GM18505 (cell line): ENCODE measurements at regions not wholly inside any gene's neighbourhood (a gene's known extent, or its start where the extent isn't known, plus 50 kb on each side); places are given as distances from the start of the nearest gene placed in this dataset.

Experiments
- ATAC-seq: cut with Tn5 transposase; IDR thresholded peaks from one replicate; pipeline ENCODE4 v1.9.1; 2021; ENCODE audit not compliant: unreplicated experiment
- POLR2A ChIP-seq: IDR thresholded peaks from 4 replicates; pipeline ENCODE4 v1.6.1; 2011; ENCODE audit warnings: borderline replicate concordance; ENCODE audit not compliant: insufficient read depth, insufficient read length; ENCODE audit errors: extremely low read depth

- ATAC-seq: no peak
- TF ChIP-seq POLR2A: no peak
These were observed 530.0 kb downstream of the ZNF804A start for GRCh38 chr2:185128346-185128745.

GRCh38 chr2:185128996-185129395, 530.7 kb downstream of the ZNF804A start:
- no peak for ATAC-seq

GRCh38 chr2:185130685-185131084, 532.4 kb downstream of the ZNF804A start:
- no peak for TF ChIP-seq POLR2A
- no peak for ATAC-seq

More at GRCh38 chr2:185128996-185129395, 530.7 kb downstream of the ZNF804A start:
- no peak for TF ChIP-seq POLR2A

GRCh38 chr2:185132501-185133041, 534.2 kb downstream of the ZNF804A start:
- no peak for ATAC-seq
- TF ChIP-seq POLR2A: no peak

- ATAC-seq: no peak
- TF ChIP-seq POLR2A: no peak
These were observed 539.4 kb downstream of the ZNF804A start for GRCh38 chr2:185137700-185138099.

- TF ChIP-seq POLR2A: no peak
These were observed 544.3 kb downstream of the ZNF804A start for GRCh38 chr2:185142677-185143076.

GRCh38 chr2:185144159-185144919, 546.0 kb downstream of the ZNF804A start:
- no peak for TF ChIP-seq POLR2A
- no peak for ATAC-seq

More at GRCh38 chr2:185142677-185143076, 544.3 kb downstream of the ZNF804A start:
- no peak for ATAC-seq

- ATAC-seq: no peak
- TF ChIP-seq POLR2A: no peak
These were observed 547.2 kb downstream of the ZNF804A start for GRCh38 chr2:185145316-185146121.

GRCh38 chr2:185147361-185147760, 549.0 kb downstream of the ZNF804A start:
- ATAC-seq: no peak
- TF ChIP-seq POLR2A: no peak

- ATAC-seq: no peak
- TF ChIP-seq POLR2A: no peak
These were observed 553.9 kb downstream of the ZNF804A start for GRCh38 chr2:185152186-185152585.

GRCh38 chr2:185161701-185162100, 563.4 kb downstream of the ZNF804A start:
- no peak for ATAC-seq
- no peak for TF ChIP-seq POLR2A

GRCh38 chr2:185174353-185174752, 564.3 kb upstream of the FSIP2 start:
- no peak for ATAC-seq
- TF ChIP-seq POLR2A: no peak

- TF ChIP-seq POLR2A: no peak
- ATAC-seq: no peak
These were observed 558.9 kb upstream of the FSIP2 start for GRCh38 chr2:185179743-185180142.
